GM19043 (cell line): ENCODE measurements at regions not wholly inside any gene's neighbourhood (a gene's known extent, or its start where the extent isn't known, plus 50 kb on each side); places are given as distances from the start of the nearest gene placed in this dataset.

Source experiments
- ATAC-seq: cut with Tn5 transposase; IDR thresholded peaks from one replicate; pipeline ENCODE4 v1.9.1; 2021; ENCODE audit warnings: low read depth; ENCODE audit not compliant: unreplicated experiment

DNA sequence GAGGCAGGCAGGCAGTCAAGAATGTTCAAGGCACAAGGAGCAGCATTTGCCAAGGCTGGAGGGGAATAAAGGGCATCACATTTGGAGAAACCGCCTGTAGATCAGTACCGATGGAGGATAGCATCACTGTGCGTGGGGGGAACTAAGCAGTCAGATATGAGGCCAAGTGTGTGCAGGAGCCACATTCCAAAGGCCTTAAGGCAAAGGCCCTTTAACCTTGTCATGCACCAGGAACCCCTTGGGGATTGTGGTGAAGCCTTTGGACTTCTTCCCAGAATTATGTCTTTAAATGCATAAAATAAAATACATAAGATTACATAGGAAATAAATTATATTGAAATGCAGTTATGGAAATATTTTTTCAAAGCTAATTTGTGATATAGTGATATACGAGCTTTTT lies 532.1 kb downstream of the BUD13 start:
- ATAC-seq: no peak

GRCh38 chr11:116239247-116239646 lies 533.5 kb downstream of the BUD13 start:
- no peak for ATAC-seq

GRCh38 chr11:116234989-116235568 lies 537.7 kb downstream of the BUD13 start:
- no peak for ATAC-seq

DNA sequence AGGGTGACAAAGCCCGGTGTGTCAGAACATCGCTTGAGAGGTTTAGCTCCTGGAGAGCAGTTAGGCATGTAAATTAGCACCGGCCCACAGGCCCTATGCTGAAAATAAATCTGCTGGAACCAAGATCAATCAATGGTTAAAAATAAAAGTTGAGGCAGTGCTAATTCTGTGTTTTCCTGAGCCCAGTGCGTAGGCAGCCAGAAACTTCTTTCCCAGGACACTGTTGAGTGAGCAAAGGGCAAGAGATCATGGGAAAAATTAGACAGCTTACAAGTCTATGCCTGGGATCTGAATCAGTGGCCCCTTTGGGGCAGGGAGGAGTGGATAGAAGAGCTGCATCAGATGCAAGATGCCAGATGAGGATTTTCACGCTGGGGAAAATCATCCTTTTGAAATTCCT lies 539.2 kb downstream of the BUD13 start:
- ATAC-seq: no peak

GRCh38 chr11:116232364-116232828 lies 540.4 kb downstream of the BUD13 start:
- no peak for ATAC-seq

DNA sequence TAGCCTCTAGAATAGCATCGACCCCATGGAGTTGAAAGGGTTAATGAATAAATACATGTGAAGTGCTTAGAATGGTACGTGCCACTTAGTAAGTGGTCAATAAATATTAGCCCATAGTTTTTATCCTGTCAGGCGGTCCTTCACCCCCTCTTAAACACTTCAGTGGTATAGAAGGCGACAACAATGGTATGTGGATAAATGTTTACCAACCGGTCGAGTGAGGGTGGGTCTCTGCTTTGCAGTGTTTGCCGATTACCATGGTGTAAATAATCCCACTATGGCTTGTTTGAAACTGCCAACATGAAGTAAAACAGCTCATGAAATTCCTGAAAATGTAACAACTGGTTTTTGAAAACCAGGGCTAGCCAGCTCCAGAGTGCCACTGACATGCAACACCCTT lies 541.2 kb downstream of the BUD13 start:
- ATAC-seq: no peak

- no peak for ATAC-seq
Observed at GRCh38 chr11:116230438-116230837, 542.3 kb downstream of the BUD13 start.

DNA sequence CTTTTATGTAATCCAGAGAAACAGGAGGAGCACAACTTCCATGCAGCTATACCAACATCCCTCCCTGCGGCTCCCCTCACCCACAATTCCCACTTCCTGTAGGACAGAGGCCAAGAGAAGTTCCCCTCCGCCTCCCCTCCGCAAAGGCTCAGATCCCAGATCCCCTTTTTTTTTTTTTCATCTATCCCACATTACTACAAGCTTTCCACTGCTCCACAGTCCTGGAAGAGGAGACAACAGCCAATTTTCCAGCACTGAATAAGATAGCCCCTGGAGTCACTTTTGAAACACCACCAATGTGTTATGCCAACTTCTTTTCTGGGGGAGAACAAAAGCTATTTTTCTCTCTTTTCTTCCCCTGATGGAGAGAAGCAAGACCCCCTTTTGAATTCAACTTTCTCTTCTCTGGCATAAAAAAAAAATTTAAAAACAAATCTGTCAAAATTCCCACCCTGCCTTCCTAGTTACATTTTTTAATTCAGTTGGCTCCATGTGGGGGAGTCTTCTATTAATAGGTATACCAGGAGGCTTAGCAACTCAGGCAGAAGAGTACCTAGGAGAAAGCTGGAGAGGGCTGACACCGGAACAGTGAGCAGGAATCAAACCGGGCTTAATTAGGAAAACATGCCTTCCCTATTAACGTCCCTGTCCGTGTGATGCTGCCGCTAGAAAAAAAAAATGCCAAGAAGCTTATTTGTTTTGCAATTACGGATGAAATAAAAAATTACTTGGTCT lies 543.4 kb downstream of the BUD13 start:
- no peak for ATAC-seq

DNA sequence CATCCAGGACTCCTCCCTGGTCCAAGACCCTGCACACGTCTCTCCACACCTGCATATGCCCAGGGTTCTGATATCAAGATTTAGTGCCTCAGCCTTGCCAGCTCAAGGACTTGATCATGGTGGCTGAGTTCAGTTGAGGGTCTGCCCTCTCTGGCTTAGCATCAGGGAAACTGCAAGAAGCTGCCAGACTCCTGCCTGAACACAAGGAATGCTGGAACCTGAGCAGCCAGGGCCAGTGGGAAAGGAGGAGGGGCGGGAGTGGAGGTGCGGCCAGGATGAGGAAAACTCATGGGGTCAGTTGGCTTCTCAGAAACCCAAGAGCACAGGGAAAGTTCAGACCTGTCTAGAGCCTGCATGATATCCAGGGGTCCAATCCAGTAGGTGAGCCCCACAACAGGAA lies 546.1 kb downstream of the BUD13 start:
- ATAC-seq: no peak

DNA sequence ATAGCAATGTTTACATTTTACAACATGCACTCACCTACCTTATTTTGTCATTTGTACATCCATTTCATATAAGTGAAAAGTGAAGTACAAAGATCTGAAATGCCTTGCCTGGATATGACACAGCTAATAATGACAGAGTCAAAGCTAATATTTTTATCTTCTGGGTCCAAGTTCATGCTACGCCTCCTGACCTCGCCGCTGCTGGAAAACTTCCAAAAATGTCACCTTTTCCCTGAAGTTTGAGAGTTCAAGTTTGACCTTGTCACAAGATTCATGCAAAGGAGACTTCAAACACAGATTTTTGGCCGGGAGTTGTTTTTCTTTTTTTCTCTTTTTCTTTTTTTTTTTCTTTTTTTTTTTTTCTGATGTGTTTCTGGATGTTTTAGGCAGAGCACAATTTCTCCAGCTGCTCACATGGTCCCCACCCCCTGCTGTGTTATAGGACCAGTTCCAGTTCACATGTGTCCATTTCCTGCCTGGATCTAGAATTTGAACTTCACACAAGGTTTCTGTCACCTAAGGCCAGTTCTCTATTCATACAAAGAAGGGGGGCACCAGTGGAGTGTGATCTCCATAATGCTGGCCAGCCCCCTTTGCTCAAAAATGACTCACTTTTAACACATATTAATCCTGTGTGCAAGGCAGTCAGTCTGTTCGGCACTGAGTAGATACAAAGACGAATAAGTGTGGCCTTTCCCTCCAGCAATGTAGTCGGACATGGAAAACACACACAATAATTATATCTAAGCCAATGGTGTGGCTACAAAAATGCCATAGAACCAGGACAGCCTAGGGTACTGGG lies 546.8 kb downstream of the BUD13 start:
- no peak for ATAC-seq

DNA sequence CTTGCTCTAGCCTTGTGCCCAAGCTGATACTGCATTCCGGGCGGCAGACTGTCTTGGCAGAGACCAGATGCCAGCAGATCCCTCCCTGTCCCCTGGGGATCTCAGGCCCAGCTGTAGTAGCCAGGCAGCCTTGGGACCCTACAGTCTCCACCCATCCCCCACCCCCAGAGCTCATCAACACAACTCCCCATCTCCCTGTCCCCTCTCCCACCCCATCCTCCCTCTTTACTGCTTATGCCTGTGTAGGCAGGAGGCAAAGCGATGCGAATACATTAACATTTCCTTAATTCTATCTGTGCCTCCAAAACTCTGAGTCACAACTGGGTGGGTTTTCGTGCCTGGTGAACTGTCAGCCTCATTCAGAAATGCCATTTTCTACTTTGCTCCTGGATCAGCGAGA lies 547.6 kb downstream of the BUD13 start:
- ATAC-seq: no peak

GRCh38 chr11:116224889-116225200 lies 547.9 kb downstream of the BUD13 start:
- no peak for ATAC-seq

- ATAC-seq: no peak
Observed at GRCh38 chr11:116224154-116224888, 548.5 kb downstream of the BUD13 start.

DNA sequence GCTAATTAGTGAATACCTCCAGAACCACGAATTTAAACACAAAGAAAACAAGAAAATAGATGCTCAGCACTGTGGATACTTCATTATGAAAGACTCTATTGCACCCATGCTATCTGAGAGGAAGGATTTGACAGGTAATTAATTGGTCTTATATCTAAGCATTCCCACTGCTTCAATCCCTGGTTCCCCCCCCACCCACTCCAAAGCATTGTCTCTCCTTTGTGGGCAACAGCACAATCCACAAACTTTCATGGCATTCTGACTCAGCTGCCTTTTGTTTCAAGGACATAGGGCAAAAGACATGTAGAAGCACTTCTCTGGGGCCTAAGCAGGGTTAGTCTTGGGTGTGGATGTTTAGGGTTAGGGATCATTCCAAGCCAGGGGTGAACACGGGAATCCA lies 551.4 kb downstream of the BUD13 start:
- ATAC-seq: no peak

DNA sequence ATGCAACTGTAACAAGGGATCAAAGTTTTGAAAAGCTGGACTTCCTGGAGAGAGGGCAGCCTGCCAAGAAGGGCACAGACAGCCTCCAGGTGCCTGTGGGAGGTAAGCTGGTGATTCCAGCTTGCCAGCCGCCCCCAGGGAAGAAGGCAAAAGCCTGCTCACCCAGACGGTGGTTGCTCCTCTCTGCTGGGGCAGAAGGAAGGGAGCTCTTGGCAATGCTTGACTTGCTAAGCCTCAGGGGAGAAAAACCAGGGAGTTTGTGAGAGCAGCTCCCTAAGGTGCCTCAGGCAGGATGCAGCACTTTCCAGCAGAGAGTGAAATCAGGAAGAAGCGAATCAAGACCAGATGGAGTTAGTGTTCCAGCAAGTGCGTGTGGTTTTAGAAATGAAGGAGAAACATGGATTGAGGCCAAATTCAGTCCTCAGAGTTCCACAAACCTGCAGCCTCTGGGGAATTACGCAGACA lies 553.6 kb downstream of the BUD13 start:
- ATAC-seq: no peak

- ATAC-seq: no peak
Observed at GRCh38 chr11:116217441-116217840, 555.3 kb downstream of the BUD13 start.

DNA sequence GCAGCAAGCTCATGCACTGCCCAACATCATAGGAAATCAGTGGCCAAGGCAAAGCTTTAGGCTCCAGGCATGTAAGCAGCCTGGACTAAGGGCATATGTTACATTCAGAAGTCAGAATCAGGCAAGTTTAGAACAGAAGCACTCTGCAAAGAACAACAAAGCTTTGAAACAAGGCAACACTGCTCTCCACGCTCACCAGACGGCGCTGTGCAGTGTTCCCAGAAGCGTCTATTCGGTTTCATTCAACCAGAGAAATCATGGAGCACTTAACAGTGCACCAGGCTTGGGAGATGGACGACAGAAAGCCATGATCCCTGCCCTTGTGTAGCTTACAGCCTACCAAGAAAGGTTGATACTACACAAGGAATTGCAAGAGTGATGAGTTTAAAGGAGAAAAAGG lies 555.8 kb downstream of the BUD13 start:
- ATAC-seq: no peak

GRCh38 chr11:116215471-116216113 lies 557.2 kb downstream of the BUD13 start:
- no peak for ATAC-seq

DNA sequence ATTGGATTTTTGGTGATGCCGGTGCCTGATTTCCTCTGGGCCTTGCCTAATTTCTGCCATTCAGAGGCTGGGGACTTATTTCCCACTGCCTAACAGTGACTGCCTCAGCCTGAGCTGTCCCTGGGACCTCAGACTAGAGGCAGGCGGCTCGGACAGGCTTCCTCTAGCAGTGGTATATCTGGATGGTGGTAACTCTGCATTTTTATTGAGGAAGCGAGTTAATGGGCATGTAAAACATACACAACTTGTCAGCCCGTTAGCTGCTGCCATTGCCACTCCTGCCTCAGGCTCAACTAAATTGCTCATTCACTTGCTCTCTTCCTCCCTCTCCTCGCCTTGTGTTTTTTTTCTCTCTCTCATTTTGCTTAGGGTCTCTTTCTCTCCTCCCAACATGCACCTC lies 561.6 kb downstream of the BUD13 start:
- no peak for ATAC-seq

- ATAC-seq: no peak
Observed at GRCh38 chr11:116210663-116211062, 562.1 kb downstream of the BUD13 start.

DNA sequence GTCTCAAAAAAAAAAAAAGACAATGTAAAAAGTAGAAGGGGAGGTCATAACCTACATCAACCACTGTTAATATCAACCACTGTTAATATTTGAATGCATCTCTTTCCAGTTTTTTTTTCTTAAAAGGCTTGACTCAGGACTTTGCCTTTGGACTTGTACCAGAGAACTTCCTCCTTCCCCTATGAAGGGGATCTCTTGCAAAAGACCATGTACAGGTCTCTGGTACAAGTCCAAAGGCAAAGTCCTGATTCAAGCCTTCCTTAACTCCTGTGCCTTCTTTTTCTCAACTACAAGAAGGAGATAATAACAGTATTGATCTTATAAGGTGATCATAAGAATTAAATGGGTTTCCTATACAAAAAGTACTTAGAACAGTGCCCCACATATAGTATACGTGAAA lies 563.5 kb downstream of the BUD13 start:
- ATAC-seq: no peak
